Small intestine (tissue), 7 donors: ENCODE measurements at regions not wholly inside any gene's neighbourhood (a gene's known extent, or its start where the extent isn't known, plus 50 kb on each side); places are given as distances from the start of the nearest gene placed in this dataset.

Experiments used
- DNase-seq, 2 donors: peaks; one replicate each; pipeline versions ENCODE4 v3.0.0 to v3.0.0-alpha.2; 2013
- FAIRE-seq: peaks from 2 replicates; lab custom pipeline; 2012; peaks lifted over from hg19 to GRCh38; lab: Jason Lieb, UNC
- H3K27ac ChIP-seq, 3 donors: one replicate each; pipeline ENCODE4 v1.5.1; 2013; ENCODE audit warnings: low read length in 2 of 3, mild to moderate bottlenecking in 2 of 3, control low read depth in 1 of 3, inconsistent platforms in 1 of 3, low read depth in 1 of 3, moderate library complexity in 1 of 3
- H3K27me3 ChIP-seq, 3 donors: one replicate each; pipeline ENCODE4 v1.6.1; 2013; ENCODE audit warnings: low read length in 3 of 3, inconsistent platforms in 1 of 3; ENCODE audit not compliant: control insufficient read depth in 3 of 3, insufficient read depth in 3 of 3
- H3K36me3 ChIP-seq, 3 donors: one replicate each; pipeline ENCODE4 v1.6.1; 2013; ENCODE audit warnings: low read length in 3 of 3, inconsistent platforms in 1 of 3, low read depth in 1 of 3, mild to moderate bottlenecking in 1 of 3, moderate library complexity in 1 of 3; ENCODE audit not compliant: control insufficient read depth in 3 of 3, insufficient read depth in 2 of 3
- H3K4me1 ChIP-seq, 3 donors: one replicate each; pipeline ENCODE4 v1.6.1; 2013; ENCODE audit warnings: low read length in 2 of 3, inconsistent platforms in 1 of 3, low read depth in 1 of 3, mild to moderate bottlenecking in 1 of 3, moderate library complexity in 1 of 3; ENCODE audit not compliant: control insufficient read depth in 3 of 3, insufficient read depth in 2 of 3
- H3K4me3 ChIP-seq, 3 donors: one replicate each; pipeline ENCODE4 v1.5.1; 2013; ENCODE audit warnings: low read length in 3 of 3, control low read depth in 1 of 3, inconsistent platforms in 1 of 3, low read depth in 1 of 3, mild to moderate bottlenecking in 1 of 3, moderate library complexity in 1 of 3
- H3K9me3 ChIP-seq, 2 donors: one replicate each; pipeline ENCODE4 v1.6.1; 2013; ENCODE audit warnings: low read depth in 1 of 2, low read length in 1 of 2; ENCODE audit not compliant: control insufficient read depth in 2 of 2, insufficient read depth in 1 of 2
- WGBS, 3 donors: extraction: QIAGEN DNeasy Blood & Tissue Kit; methylation state at CpG; one replicate each; pipeline ENCODE4 v1.1.7; 2013; 5-methylcytosine and 5-hydroxymethylcytosine counted together
- donor health status: healthy with polysubstance abuse.
- donor health status: control.
- donor health status: control.
- donor health status: Bipolar disorder and iron deficiency.
- donor health status: healthy.

- Histone ChIP-seq H3K9me3 (no peaks in the 10 kb centered on the region), H3K36me3 (no peaks in the 10 kb centered on the region), H3K27ac (no peak overlapping the region), H3K27me3 (no peaks in the 10 kb centered on the region), H3K4me1 (no peaks in the 10 kb centered on the region), H3K4me3 (no peak overlapping the region)
- 11 to 50% (median 26%) methylated on average over 2 of the region's 2 CpGs for WGBS, 3 donors
- DNase-seq (no peak), FAIRE-seq (no peak)
Measured at GRCh38 chr2:19250906-19251305, 107.5 kb downstream of the OSR1 start.

GRCh38 chr2:19247186-19247585 is 111.2 kb downstream of the OSR1 start:
- no peaks in the 10 kb centered on the region for H3K36me3 ChIP-seq
- 61 to 79% (median 74%) methylated on average over 4 of the region's 4 CpGs for WGBS, 3 donors
- FAIRE-seq (no peak), DNase-seq (no peak)
- no peaks in the 10 kb centered on the region for H3K27me3 ChIP-seq
- no peak overlapping the region for H3K4me3 ChIP-seq
- H3K9me3 ChIP-seq: no peaks in the 10 kb centered on the region
- no peak overlapping the region for H3K27ac ChIP-seq
- no peaks in the 10 kb centered on the region for H3K4me1 ChIP-seq

- 78 to 85% (median 85%) methylated on average over 12 of the region's 12 CpGs for WGBS, 3 donors
- H3K9me3 ChIP-seq: no peaks in the 10 kb centered on the region
- no peaks in the 10 kb centered on the region for H3K36me3 ChIP-seq
- no peak overlapping the region for H3K27ac ChIP-seq
- no peaks in the 10 kb centered on the region for H3K27me3 ChIP-seq
- no peak overlapping the region for H3K4me3 ChIP-seq
- no peaks in the 10 kb centered on the region for H3K4me1 ChIP-seq
- FAIRE-seq (no peak), DNase-seq (no peak)
Measured at GRCh38 chr2:19246496-19246895, 111.9 kb downstream of the OSR1 start.

- Histone ChIP-seq H3K4me1 (no peaks in the 10 kb centered on the region), H3K9me3 (no peaks in the 10 kb centered on the region), H3K4me3 (no peak overlapping the region), H3K36me3 (no peaks in the 10 kb centered on the region), H3K27ac (no peak overlapping the region), H3K27me3 (no peaks in the 10 kb centered on the region)
- 82 to 86% (median 85%) methylated on average over 9 of the region's 9 CpGs for WGBS, 3 donors
- FAIRE-seq (no peak), DNase-seq (no peak)
Measured at GRCh38 chr2:19244460-19245363, 113.7 kb downstream of the OSR1 start.

- Histone ChIP-seq H3K4me1 (no peaks in the 10 kb centered on the region), H3K27ac (no peak overlapping the region), H3K27me3 (no peaks in the 10 kb centered on the region), H3K4me3 (no peak overlapping the region), H3K36me3 (no peaks in the 10 kb centered on the region), H3K9me3 (no peaks in the 10 kb centered on the region)
- FAIRE-seq: no peak
- no peak for DNase-seq
- WGBS, 3 donors: 16 to 67% (median 39%) methylated on average over 8 of the region's 8 CpGs
Measured at GRCh38 chr2:19238440-19239060, 119.9 kb downstream of the OSR1 start.

- DNase-seq (no peak), FAIRE-seq (no peak)
- 61 to 79% (median 73%) methylated on average over 2 of the region's 2 CpGs for WGBS, 3 donors
- Histone ChIP-seq H3K9me3 (no peaks in the 10 kb centered on the region), H3K27ac (no peak overlapping the region), H3K4me1 (no peaks in the 10 kb centered on the region), H3K27me3 (no peaks in the 10 kb centered on the region), H3K36me3 (no peaks in the 10 kb centered on the region), H3K4me3 (no peak overlapping the region)
Measured at GRCh38 chr2:19235308-19235707, 123.1 kb downstream of the OSR1 start.

- WGBS, 3 donors: 30 to 79% (median 71%) methylated on average over 1 of the region's 1 CpG
- Histone ChIP-seq H3K27me3 (no peaks in the 10 kb centered on the region), H3K9me3 (no peaks in the 10 kb centered on the region), H3K4me3 (no peak overlapping the region), H3K27ac (no peak overlapping the region), H3K36me3 (no peaks in the 10 kb centered on the region), H3K4me1 (peaks cover 0 to 3% (median 0%) of the 10 kb centered on the region in 3 donors)
- no peak for DNase-seq
- no peak for FAIRE-seq
Measured at GRCh38 chr2:19232312-19232711, 126.1 kb downstream of the OSR1 start.

GRCh38 chr2:19231625-19232024 is 126.8 kb downstream of the OSR1 start:
- no peak for FAIRE-seq
- WGBS, 3 donors: 85 to 93% (median 91%) methylated on average over 2 of the region's 2 CpGs

More at GRCh38 chr2:19231625-19232024, 126.8 kb downstream of the OSR1 start:
- Histone ChIP-seq H3K36me3 (no peaks in the 10 kb centered on the region), H3K27ac (no peak overlapping the region), H3K4me1 (peaks cover 0 to 9% (median 0%) of the 10 kb centered on the region in 3 donors), H3K9me3 (no peaks in the 10 kb centered on the region), H3K27me3 (no peaks in the 10 kb centered on the region), H3K4me3 (no peak overlapping the region)
- DNase-seq: no peak
